Hematopoietic multipotent progenitor cell treated with erythropoietin and hydrocortisone succinate and interleukin-3 and kit ligand, for 15 days (in vitro differentiated cells): ENCODE measurements at regions not wholly inside any gene's neighbourhood (a gene's known extent, or its start where the extent isn't known, plus 50 kb on each side); places are given as distances from the start of the nearest gene placed in this dataset.
"Not testable (repeated sequence)": the region's sequence is repeated elsewhere in the genome, so short reads cannot be mapped to it uniquely, and the experiment has no call there.

Source experiments
- DNase-seq: peaks from one replicate; pipeline ENCODE4 v3.0.0-alpha.2; 2015; ENCODE audit warnings: low spot score

- DNase-seq, result no peak
Measured at GRCh38 chr9:71632776-71633175, 135.5 kb downstream of the CEMIP2 start.

DNA sequence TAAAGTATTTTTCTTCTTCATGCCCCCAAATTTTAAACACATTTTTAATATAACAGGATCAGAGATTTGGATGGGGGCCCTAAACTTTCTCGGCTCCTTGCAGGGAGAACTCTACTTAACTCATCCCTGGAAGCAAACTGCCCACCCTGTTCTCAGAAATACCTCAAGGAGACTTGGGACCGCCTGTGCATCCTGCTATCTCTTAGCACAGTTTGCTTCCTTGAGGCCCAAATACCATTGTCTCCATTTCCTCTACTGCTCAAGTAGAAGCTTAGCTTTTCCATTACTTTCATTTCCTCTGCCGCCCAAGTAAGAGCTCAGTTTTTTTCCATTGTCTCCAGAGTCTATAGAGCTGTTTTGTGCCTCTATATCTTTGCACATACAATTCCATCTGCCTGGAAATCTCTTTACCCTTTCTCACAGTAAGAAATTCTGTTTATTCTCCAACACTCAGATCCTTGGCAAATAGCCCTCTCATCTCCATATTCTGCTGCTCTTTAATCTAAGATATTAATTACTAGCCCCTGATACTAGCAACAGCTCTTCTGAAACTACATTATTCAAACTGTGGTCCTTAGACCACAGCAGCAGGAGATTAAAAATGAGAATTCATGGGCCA, 137.8 kb downstream of the CEMIP2 start:
- peak; percentile 12 for DNase-seq

DNA sequence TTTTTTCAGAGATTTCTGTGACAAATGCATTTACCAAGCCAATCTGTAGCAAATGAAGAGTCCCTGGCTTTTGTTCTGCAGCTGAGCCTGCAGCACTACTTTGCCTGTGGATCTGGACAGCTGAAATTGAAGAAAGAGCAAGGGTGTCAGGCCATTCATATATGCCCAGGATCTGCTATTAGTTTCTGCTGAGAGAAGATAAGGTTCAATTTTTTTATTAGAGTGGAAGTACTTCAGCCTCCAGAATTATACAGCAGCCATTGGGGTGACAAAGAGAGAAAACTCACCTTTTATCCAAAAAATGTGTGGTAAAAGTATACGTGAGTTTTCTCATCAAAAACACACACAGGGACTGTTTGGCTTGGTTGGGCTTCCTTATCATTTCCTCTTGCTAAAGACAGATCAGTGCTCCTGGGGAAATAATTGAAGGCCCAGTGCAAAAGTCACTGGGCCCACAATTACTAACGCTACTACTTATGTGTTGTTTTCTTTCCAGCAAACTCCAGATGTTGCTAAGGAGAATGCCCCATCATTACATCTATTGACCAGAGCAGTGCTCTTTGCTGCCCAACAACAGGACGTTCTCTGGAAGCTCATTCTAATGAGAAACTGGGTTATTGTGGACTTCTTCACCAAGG, 138.6 kb downstream of the CEMIP2 start:
- peak; percentile 8 for DNase-seq

DNA sequence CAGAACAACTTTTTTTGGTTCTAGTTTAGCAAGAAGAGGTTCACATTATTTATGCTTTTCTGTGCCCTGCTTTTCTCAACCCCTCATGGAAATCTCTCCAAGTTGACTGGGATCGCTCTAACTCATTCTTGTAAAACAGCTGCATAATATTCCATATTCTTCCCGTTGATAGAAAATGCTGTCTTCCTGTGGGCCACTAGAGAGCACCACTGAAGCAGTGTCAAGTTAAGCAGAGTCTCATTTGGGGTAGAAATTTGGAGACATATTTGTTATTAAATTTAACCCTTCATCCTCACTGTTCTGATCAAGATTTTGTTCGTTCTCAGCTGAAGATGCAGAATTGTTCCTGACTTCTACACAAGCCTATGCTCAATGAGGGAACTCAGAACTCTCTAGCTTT, 140.1 kb downstream of the CEMIP2 start:
- peak; percentile 15 for DNase-seq

DNA sequence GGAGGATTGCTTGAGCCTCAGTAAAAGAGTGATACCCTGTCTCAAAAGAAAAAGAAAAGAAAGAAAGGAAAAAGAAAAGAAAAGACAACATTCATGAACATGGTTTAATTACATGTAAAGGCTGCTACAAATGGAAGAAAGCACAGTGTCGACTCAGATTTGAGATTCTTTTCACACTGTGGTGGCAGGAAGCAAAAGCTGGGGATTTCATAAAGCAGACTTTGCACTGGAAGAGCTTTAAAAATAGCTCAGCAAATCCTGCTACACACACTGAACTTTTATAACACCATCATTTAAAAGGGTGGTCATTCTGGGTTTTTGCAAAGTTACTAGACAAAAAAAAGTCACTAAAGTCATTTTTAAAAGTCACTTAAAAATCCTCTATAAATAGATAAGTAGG, 140.8 kb downstream of the CEMIP2 start:
- no peak for DNase-seq

- DNase-seq, result no peak
Measured at GRCh38 chr9:71626395-71626794, 141.9 kb downstream of the CEMIP2 start.

- DNase-seq, result no peak
Measured at GRCh38 chr9:71624728-71625127, 143.6 kb downstream of the CEMIP2 start.

- DNase-seq, result no peak
Measured at GRCh38 chr9:71620746-71621145, 147.6 kb downstream of the CEMIP2 start.

- DNase-seq, result no peak
Measured at GRCh38 chr9:71620331-71620730, 148.0 kb downstream of the CEMIP2 start.

GRCh38 chr9:71619926-71620325, 148.4 kb downstream of the CEMIP2 start:
- DNase-seq, result no peak

GRCh38 chr9:71614409-71615010, 153.8 kb downstream of the CEMIP2 start:
- no peak for DNase-seq

GRCh38 chr9:71612889-71613288, 155.4 kb downstream of the CEMIP2 start:
- no peak for DNase-seq

DNA sequence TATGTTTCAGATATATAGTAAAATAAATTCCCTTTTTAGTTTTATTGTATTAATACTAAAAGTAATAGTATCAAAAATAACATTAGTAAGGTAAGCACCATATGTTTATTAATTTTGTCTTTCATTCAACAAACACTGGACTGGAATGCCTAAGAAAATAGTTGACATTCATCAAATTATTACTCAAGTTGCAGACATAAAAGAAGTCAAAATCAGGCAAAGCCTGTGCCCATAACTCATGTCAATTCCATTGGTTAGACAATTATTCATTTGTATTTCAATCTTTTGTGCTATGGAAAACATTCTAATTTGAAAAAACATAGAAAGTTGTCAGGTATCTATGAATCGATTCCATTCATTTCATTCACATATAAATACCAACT, 158.9 kb downstream of the CEMIP2 start:
- DNase-seq, result no peak

- DNase-seq, result no peak
Measured at GRCh38 chr9:71608825-71609447, 159.4 kb downstream of the CEMIP2 start.

GRCh38 chr9:71608021-71608420, 160.3 kb downstream of the CEMIP2 start:
- DNase-seq, result no peak

DNA sequence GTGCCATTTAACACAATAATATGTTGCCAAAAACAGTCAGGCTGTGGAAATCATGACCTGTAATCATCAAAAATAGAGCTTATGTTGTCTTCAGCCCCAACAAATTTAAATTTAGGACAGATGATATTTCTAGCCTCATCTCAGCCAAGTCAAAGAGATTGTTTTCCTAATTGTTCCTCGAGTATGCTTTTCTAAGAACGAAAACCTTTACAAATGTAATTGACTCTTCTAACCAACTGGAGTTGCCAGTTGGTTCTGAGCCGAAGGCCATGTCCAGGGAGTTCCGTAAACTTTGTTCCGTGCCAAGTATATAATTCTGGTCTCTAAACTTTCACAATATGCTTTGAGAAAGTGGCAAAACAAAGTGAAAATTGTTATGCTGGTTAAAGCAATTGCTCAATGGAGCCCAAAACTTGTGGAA, 160.8 kb downstream of the CEMIP2 start:
- DNase-seq, result no peak

DNA sequence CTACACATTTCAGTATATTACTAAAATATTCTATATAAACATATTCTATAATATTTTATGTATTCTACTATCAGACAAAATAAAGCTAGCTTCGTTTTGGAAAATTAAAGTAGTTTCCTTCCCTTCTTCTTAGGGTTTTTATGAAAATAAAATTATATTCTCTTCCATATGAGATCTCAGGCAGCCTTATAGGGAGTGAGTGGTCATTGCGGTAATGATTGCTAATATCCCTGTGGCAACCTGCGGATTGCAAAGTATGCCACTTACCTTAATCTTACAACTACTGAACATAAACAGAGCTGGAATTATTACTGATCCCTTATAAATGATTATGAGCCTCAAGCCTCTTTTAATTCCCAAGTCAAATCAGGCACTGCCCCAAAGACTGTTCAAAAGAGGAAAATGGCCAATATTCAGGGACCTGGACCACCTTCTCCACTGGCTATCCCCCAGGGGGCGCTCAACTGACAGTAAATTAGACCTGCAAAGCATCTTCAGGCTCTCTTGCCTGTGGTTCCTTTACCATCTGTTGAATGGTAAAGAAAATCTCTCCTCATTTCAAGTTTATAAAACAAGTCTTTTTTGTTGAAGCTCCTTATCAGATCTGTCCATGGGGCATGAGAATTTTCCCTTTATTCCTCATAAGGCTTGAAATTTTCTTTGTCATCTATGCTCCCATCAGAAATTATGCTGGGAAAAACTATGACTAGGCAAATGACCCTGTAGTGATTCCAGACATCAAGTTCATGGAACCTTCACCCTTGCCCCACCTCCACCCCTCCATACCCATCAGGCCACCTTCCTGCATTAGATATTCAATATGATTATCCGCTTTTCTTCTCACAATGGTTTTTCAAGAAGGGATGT, 163.9 kb downstream of the CEMIP2 start:
- DNase-seq, result peak; percentile 67

- DNase-seq, result no peak
Measured at GRCh38 chr9:71602652-71603051, 165.7 kb downstream of the CEMIP2 start.

DNA sequence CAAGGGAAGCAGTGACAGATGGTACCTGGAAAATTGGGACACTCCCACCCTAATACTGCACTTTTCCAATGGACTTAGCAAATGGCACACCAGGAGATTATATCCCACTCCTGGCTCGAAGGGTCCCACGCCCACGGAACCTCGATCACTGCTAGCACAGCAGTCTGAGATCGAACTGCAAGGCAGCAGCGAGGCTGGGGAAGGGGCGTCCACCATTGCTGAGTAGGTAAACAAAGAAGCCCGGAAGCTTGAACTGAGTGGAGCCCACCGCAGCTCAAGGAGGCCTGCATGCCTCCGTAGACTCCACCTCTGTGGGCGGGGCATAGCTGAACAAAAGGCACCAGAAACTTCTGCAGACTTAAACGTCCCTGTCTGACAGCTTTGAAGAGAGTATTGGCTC, 172.6 kb downstream of the CEMIP2 start:
- DNase-seq, result not testable (repeated sequence)

DNA sequence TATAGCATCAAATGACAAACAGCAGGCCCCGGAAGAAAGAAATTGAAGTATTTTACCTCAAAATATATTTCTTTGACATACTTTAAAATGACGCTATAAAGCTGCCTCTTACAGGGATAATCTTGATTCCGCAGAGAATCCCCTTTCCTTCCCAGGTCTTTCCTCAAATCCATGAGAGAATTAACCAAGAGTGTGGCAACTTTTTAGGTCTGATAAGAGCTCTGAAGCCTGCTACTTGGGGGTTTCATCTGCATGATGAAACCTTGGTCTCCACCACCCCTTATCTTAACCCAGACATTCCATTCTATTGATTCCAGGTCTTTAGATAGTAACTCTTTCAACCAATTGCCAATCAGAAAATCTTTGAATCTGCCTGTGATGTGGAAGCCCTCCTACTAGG, 173.8 kb downstream of the CEMIP2 start:
- no peak for DNase-seq

DNA sequence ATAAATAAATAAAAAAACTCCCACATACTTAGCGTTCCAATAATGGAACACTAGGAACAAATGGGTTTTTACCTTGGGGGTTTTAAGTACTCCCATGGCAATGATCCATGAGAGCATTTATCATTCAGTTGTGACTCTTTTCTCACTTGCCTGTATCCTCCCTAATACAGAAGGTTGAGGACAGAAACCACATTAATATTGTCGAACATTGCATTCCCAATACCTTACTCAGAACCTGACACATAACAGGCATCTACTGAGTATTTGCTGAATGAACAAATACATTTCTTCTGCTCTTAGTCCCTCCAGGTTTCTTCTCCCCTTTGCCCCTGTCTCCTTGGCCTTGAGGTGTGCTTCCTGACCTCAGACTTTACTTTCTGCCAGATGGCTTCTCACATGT, 175.9 kb downstream of the CEMIP2 start:
- DNase-seq, result no peak

- no peak for DNase-seq
Measured at GRCh38 chr9:71590362-71590761, 178.0 kb downstream of the CEMIP2 start.
